Type B pancreatic cell (in vitro differentiated cells): ENCODE measurements at regions not wholly inside any gene's neighbourhood (a gene's known extent, or its start where the extent isn't known, plus 50 kb on each side); places are given as distances from the start of the nearest gene placed in this dataset.

ENCODE experiments used
- DNase-seq: peaks from one replicate; pipeline ENCODE4 v3.0.0; 2021; ENCODE audit warnings: mixed read lengths; ENCODE audit not compliant: unreplicated experiment; ENCODE audit errors: extremely low spot score
- H3K27ac Mint-ChIP-seq: 2 replicates; pipeline ENCODE4 v1.8.0; 2021; ENCODE audit warnings: mild to moderate bottlenecking, mixed read lengths
- H3K27me3 Mint-ChIP-seq: 2 replicates; pipeline ENCODE4 v1.8.0; 2021; ENCODE audit warnings: mixed read lengths
- H3K36me3 Mint-ChIP-seq: 2 replicates; pipeline ENCODE4 v1.8.0; 2021; ENCODE audit warnings: mixed read lengths
- H3K4me1 Mint-ChIP-seq: one replicate; pipeline ENCODE4 v1.8.0; 2021; ENCODE audit warnings: mixed read lengths; ENCODE audit not compliant: unreplicated experiment
- H3K4me3 Mint-ChIP-seq: 2 replicates; pipeline ENCODE4 v1.8.0; 2021; ENCODE audit warnings: mild to moderate bottlenecking, mixed read lengths
- H3K9me3 Mint-ChIP-seq: 2 replicates; pipeline ENCODE4 v1.8.0; 2021; ENCODE audit warnings: mixed read lengths
- CTCF ChIP-seq: fragments of 200-600 bp; sonication (generic); conservative IDR thresholded peaks from 2 replicates; pipeline ENCODE4 v1.5.0; 2021; ENCODE audit warnings: antibody characterized with exemption, mild to moderate bottlenecking

DNA sequence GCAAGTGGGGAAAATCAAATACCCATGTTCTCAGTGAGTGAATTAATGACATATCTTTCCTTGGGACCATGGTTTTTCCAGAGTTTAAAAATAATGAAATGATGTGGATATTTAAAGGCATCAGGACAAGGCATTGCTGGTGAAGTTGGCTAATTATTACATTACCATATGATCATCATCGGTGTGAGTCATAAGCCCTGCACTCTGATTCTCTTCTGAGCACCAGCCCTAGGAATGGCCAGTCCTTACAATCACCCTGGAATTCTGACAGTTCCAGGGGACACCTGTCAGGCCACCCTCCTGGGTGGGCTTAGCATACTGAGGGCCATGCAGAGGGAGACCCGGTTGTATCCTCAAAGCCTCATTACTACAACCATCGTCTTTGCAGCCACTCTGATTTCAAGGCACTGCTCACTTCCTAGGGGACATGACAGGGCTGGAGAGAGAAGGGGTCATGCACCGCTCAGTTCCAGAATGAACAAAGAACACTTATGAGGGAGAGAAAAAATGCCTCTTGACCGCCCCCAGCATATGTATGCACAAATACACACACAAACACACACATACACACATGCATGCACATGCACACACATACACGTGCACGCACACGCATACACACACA is 365.0 kb downstream of the MIAT start:
- Mint-ChIP-seq H3K27ac (no peak overlapping the region), H3K4me1 (no peaks in the 10 kb centered on the region), H3K36me3 (no peaks in the 10 kb centered on the region), H3K4me3 (no peak overlapping the region), H3K27me3 (peaks cover 75% of the 10 kb centered on the region), H3K9me3 (no peaks in the 10 kb centered on the region)
- no peak for TF ChIP-seq CTCF
- no peak for DNase-seq

DNA sequence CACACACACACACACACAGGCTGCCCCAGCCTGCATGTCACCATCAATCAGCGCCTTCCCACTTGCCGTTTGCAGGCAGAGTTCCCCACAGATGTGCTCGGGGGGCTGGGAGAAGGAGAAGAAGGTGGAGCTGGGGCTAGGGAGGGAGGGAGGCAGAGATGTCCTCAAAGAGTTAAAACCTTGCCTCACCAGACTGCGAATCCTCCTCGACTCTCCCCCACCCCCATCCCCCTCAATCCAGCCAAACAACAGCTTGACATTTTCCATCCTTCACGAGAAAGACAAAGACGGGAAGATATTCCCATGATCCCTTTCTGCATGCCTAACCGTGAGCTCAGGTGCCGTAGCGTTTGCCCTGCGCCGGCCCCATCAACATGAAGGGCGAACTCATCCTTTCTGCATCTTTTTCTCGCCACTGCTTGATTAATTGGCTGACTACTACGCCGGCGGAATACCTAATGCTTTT is 365.5 kb downstream of the MIAT start:
- peaks cover 69% of the 10 kb centered on the region for H3K27me3 Mint-ChIP-seq
- no peak for TF ChIP-seq CTCF
- H3K9me3 Mint-ChIP-seq: no peaks in the 10 kb centered on the region

DNA sequence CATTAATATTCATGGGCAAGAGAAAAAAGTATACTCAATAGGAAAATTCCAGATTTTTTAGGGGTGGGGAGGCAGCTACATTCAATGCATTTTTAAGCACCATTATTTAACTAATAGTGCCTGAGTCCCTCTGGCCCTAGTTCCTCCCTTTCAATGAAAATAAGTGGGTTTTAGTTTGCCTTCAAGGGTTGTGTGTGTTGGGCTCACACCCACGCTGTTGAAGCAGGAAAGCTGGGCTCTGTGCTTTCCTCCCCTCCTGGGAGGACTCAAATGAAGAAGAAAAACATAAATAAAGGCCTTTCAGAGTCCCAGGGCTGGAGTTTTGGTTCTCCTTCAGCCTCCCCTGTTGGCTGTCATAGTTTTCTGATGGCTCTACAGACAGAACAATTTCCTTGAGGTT is 366.2 kb downstream of the MIAT start:
- H3K27ac Mint-ChIP-seq: no peak overlapping the region
- no peak overlapping the region for H3K4me3 Mint-ChIP-seq
- DNase-seq: no peak
- no peaks in the 10 kb centered on the region for H3K4me1 Mint-ChIP-seq
- H3K9me3 Mint-ChIP-seq: no peaks in the 10 kb centered on the region
- TF ChIP-seq CTCF: no peak
- no peaks in the 10 kb centered on the region for H3K36me3 Mint-ChIP-seq
- H3K27me3 Mint-ChIP-seq: peaks cover 63% of the 10 kb centered on the region

More for the DNA sequence above, 365.5 kb downstream of the MIAT start:
- no peak for DNase-seq
- Mint-ChIP-seq H3K27ac (no peak overlapping the region), H3K4me1 (no peaks in the 10 kb centered on the region), H3K36me3 (no peaks in the 10 kb centered on the region), H3K4me3 (no peak overlapping the region)

DNA sequence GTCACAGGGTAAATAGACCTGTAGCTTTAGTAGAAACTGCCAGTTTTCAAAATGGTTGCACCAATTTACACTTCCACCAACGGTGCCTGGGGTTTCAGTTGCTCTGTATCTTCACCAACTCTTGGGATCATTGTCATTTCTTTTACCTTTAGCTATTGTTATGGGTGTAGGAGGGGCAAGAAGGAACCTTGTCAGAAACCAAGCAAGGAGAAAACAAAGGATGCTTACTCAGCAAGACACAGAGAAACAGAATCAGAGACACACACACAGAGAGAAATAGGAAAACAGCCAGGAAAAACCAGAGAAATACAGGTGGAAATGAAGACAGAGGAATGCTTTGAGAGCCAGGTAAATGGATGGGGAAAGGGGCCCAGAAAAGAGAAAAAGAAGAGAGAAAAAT is 367.6 kb downstream of the MIAT start:
- Mint-ChIP-seq H3K4me1 (no peaks in the 10 kb centered on the region), H3K36me3 (no peaks in the 10 kb centered on the region), H3K27ac (no peak overlapping the region), H3K27me3 (peaks cover 55% of the 10 kb centered on the region), H3K4me3 (no peak overlapping the region), H3K9me3 (no peaks in the 10 kb centered on the region)
- no peak for TF ChIP-seq CTCF
- no peak for DNase-seq

DNA sequence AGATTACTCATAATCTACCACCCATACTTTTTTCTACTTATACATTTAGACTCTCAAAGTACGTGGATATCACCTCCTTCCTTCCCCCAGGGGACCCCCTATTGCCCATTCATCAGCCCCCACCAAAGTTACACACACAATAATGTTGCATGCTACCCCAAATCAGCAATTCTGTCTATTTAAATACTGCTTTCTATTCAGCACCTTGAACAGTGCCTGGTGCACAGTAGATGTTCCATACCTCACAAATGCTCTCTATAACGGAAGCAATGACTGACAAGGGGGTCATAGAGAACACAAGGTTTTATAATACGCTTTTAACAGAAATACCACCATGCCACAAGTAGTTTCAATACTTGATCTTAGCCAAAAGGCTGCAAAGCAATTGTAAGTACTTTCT is 370.7 kb downstream of the MIAT start:
- Mint-ChIP-seq H3K27ac (no peak overlapping the region), H3K27me3 (peaks cover 38% of the 10 kb centered on the region), H3K4me3 (no peak overlapping the region), H3K36me3 (no peaks in the 10 kb centered on the region), H3K9me3 (no peaks in the 10 kb centered on the region), H3K4me1 (peaks cover 5% of the 10 kb centered on the region)
- DNase-seq: no peak
- TF ChIP-seq CTCF: no peak
